Bronchial epithelial cell (primary cell): ENCODE measurements at regions not wholly inside any gene's neighbourhood (a gene's known extent, or its start where the extent isn't known, plus 50 kb on each side); places are given as distances from the start of the nearest gene placed in this dataset.

Experiments
- DNase-seq: peaks from one replicate; pipeline ENCODE4 v3.0.0-alpha.2; 2010; ENCODE audit warnings: low read depth
- FAIRE-seq: peaks from 2 replicates; lab custom pipeline; 2011; peaks lifted over from hg19 to GRCh38; lab: Jason Lieb, UNC
- H3K27me3 ChIP-seq: 2 replicates; pipeline ENCODE4 v1.5.1; 2011; ENCODE audit warnings: low read length; ENCODE audit not compliant: control insufficient read depth, insufficient read depth
- H3K36me3 ChIP-seq: 2 replicates; pipeline ENCODE4 v1.5.1; 2011; ENCODE audit warnings: low read length; ENCODE audit not compliant: control insufficient read depth, insufficient read depth
- H3K4me3 ChIP-seq: 2 replicates; pipeline ENCODE4 v1.5.1; 2011; ENCODE audit warnings: mild to moderate bottlenecking, low read depth, low read length, control low read depth
- CTCF ChIP-seq: IDR thresholded peaks from 2 replicates; pipeline ENCODE4 v1.5.1; 2011; ENCODE audit warnings: mild to moderate bottlenecking, moderate library complexity, low read length, control low read depth, inconsistent platforms; ENCODE audit not compliant: insufficient read depth, severe bottlenecking

GRCh38 chr9:89955144-89955543, 350.3 kb downstream of the GADD45G start:
- DNase-seq: no peak
- no peaks in the 10 kb centered on the region for H3K27me3 ChIP-seq
- H3K36me3 ChIP-seq: no peaks in the 10 kb centered on the region
- no peak overlapping the region for H3K4me3 ChIP-seq
- no peak for FAIRE-seq
- no peak for TF ChIP-seq CTCF

GRCh38 chr9:89955626-89956025, 350.8 kb downstream of the GADD45G start:
- no peak for TF ChIP-seq CTCF
- no peak overlapping the region for H3K4me3 ChIP-seq
- H3K27me3 ChIP-seq: no peaks in the 10 kb centered on the region
- H3K36me3 ChIP-seq: no peaks in the 10 kb centered on the region
- FAIRE-seq: no peak
- DNase-seq: no peak

- Histone ChIP-seq H3K27me3 (no peaks in the 10 kb centered on the region), H3K36me3 (no peaks in the 10 kb centered on the region), H3K4me3 (no peak overlapping the region)
- DNase-seq: no peak
- no peak for TF ChIP-seq CTCF
- FAIRE-seq: no peak
These were observed 351.5 kb downstream of the GADD45G start for GRCh38 chr9:89956331-89956730.

- no peak for TF ChIP-seq CTCF
- no peak for FAIRE-seq
- DNase-seq: no peak
- Histone ChIP-seq H3K36me3 (no peaks in the 10 kb centered on the region), H3K27me3 (no peaks in the 10 kb centered on the region), H3K4me3 (no peak overlapping the region)
These were observed 352.1 kb downstream of the GADD45G start for GRCh38 chr9:89956907-89957306.

GRCh38 chr9:89958086-89958485, 353.3 kb downstream of the GADD45G start:
- DNase-seq (no peak), FAIRE-seq (no peak)
- no peak overlapping the region for H3K4me3 ChIP-seq
- H3K27me3 ChIP-seq: no peaks in the 10 kb centered on the region
- H3K36me3 ChIP-seq: no peaks in the 10 kb centered on the region
- no peak for TF ChIP-seq CTCF

GRCh38 chr9:89961616-89962341, 357.0 kb downstream of the GADD45G start:
- H3K36me3 ChIP-seq: no peaks in the 10 kb centered on the region
- no peak for FAIRE-seq
- no peak for DNase-seq
- TF ChIP-seq CTCF: no peak
- H3K4me3 ChIP-seq: no peak overlapping the region
- H3K27me3 ChIP-seq: no peaks in the 10 kb centered on the region
